ENCODE measurements at regions not wholly inside any gene's neighbourhood (a gene's known extent, or its start where the extent isn't known, plus 50 kb on each side); places are given as distances from the start of the nearest gene placed in this dataset.

DNA sequence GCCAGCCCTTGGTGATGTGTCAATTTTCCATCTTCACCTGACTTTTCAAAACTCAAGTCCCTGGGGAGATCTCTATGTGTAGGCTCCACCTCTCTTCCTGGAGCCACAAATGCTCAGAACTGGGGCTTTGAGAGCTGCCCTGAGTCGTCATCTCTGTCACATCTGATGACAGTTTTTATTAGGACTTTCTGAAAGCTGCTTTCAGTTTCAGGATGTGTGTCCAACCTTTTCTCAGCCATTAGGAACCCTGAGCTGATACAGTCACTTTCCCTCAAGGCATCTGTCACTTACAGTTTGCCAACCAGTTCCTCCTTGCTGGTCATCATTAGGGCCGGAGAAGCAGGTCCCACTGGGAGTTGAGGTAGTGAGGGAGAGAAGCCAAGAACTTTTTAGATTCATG lies 365.9 kb upstream of the CHD6 start:
- TF ChIP-seq, protein P1, sequence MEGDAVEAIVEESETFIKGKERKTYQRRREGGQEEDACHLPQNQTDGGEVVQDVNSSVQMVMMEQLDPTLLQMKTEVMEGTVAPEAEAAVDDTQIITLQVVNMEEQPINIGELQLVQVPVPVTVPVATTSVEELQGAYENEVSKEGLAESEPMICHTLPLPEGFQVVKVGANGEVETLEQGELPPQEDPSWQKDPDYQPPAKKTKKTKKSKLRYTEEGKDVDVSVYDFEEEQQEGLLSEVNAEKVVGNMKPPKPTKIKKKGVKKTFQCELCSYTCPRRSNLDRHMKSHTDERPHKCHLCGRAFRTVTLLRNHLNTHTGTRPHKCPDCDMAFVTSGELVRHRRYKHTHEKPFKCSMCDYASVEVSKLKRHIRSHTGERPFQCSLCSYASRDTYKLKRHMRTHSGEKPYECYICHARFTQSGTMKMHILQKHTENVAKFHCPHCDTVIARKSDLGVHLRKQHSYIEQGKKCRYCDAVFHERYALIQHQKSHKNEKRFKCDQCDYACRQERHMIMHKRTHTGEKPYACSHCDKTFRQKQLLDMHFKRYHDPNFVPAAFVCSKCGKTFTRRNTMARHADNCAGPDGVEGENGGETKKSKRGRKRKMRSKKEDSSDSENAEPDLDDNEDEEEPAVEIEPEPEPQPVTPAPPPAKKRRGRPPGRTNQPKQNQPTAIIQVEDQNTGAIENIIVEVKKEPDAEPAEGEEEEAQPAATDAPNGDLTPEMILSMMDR (IDR thresholded peaks at IDR 0.05; ENCODE audit: low read depth, low read length), result no peak
- H3K4me3 ChIP-seq (ENCODE audit: low read depth, low read length), result no peak overlapping the region
- in situ Hi-C loops (cut with HindIII; ENCODE audit: low sequenced_read_pairs), result no loop called here
- DNase-seq (ENCODE audit: low read depth, low spot score), result no peak

DNA sequence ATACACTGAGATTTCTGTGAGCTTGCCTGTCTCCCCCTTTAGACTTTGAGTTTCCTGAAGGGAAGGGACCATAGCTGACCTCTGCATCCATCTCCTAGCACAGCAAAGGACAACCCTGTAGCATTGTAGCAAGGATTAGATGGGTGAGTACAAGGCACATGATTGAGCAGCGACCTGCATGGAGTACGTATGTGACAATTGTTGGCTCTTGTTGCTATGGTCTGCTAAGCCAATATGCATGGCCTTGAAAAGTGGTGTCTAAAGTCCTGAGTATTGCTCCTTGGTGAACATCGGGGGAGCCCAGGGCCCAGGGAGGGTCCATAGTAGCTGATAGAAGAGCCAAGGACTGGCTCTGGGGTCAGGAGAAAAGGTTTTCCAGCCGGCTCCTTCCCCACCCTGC lies 365.0 kb upstream of the CHD6 start:
- in situ Hi-C loops (cut with HindIII; ENCODE audit: low sequenced_read_pairs), result no loop called here
- DNase-seq (ENCODE audit: low read depth, low spot score), result no peak
- TF ChIP-seq, protein P1 (IDR thresholded peaks at IDR 0.05; ENCODE audit: low read depth, low read length), result no peak
- no peak overlapping the region for H3K4me3 ChIP-seq (ENCODE audit: low read depth, low read length)

DNA sequence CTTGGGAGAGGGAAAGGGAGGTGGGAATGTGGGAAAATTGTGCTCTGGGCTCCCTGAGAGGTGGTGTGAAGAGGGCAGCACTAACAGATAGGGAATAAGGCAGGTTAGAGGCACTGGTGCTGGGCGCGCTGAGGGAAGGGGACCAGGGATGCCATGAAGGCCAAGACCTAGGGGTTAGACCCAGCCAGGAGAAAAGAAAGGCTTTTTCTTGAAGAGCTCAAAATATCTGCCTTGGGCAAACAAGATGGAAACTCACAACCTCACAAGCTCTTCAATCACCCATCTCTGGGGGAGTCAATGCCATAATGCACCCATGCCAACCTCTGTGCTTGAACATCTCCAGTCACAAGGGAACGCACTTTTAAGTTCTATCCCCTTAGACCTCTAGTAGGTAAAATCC lies 363.6 kb upstream of the CHD6 start:
- DNase-seq (ENCODE audit: low read depth, low spot score), result no peak
- H3K4me3 ChIP-seq (ENCODE audit: low read depth, low read length), result no peak overlapping the region
- in situ Hi-C loops (cut with HindIII; ENCODE audit: low sequenced_read_pairs), result no loop called here
- TF ChIP-seq, protein P1 (IDR thresholded peaks at IDR 0.05; ENCODE audit: low read depth, low read length), result no peak

DNA sequence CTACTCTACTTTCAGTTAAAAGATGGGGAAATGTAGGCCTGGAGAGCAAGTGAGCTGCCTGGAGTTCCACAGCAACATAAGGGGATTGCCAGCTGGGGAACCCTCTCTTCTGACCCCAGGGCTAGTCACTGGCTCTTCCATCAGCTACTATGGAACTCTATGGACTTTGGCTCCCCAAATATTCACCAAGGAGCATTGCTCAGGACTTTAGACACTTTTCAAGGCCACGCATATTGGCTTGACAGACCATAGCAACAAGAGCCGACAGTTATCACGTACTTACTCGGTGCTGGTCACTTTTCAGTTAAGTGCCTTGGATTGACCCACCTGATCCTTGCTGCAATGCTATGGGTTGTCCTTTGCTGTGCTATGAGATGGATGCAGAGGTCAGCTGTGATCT lies 360.7 kb upstream of the CHD6 start:
- in situ Hi-C loops (cut with HindIII; ENCODE audit: low sequenced_read_pairs), result no loop called here
- H3K4me3 ChIP-seq (ENCODE audit: low read depth, low read length), result no peak overlapping the region
- no peak for DNase-seq (ENCODE audit: low read depth, low spot score)
- TF ChIP-seq, protein P1 (IDR thresholded peaks at IDR 0.05; ENCODE audit: low read depth, low read length), result no peak

DNA sequence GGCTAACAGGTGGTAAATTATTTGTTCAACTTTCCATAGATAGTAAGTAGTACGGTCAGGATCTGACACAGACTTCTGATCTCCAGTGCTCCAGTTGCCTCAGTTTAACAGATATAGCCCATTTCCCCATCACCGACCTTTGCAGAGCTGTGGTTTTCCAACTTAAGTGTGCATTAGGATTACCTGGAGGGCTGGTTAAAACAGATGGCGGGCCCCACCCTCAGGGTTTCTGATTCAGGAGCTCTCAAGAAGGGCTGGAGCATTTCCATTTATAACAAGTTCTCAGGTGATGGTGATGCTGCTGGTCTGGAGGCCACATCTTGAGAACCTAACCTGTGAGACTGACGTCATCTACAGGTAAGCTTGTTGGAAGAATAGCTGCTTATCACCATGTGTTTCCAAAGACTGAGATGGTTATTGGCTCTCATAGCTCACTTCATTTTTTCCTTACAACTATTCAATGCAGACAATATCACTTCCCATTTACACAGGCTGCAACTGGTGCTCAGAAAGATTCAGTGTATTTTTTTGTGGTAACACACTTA lies 360.1 kb upstream of the CHD6 start:
- TF ChIP-seq, protein P1 (IDR thresholded peaks at IDR 0.05; ENCODE audit: low read depth, low read length), result no peak
- in situ Hi-C loops (cut with HindIII; ENCODE audit: low sequenced_read_pairs), result no loop called here
- no peak overlapping the region for H3K4me3 ChIP-seq (ENCODE audit: low read depth, low read length)
- no peak for DNase-seq (ENCODE audit: low read depth, low spot score)

DNA sequence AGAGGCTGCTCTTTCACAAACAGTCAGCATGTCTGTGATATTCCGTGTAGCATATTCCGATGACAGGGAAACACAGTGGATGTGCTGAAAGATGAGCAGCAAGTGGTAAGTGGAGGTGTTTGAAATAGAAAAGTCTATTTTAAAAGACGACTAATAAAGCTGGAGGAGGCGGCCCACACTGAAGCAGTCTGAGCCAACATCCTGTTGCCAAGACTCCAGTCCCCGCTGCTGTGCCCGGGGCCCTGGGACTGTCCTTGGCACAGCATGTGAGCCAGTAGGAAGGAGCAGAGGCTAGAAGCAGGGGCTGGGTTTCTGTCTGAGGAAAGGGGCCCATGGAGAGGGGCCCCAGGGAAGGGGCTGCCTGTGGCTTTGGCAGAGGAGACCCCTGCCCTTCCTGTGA lies 351.5 kb upstream of the CHD6 start:
- no peak overlapping the region for H3K4me3 ChIP-seq (ENCODE audit: low read depth, low read length)
- DNase-seq (ENCODE audit: low read depth, low spot score), result no peak
- in situ Hi-C loops (cut with HindIII; ENCODE audit: low sequenced_read_pairs), result no loop called here
- TF ChIP-seq, protein P1 (IDR thresholded peaks at IDR 0.05; ENCODE audit: low read depth, low read length), result no peak

DNA sequence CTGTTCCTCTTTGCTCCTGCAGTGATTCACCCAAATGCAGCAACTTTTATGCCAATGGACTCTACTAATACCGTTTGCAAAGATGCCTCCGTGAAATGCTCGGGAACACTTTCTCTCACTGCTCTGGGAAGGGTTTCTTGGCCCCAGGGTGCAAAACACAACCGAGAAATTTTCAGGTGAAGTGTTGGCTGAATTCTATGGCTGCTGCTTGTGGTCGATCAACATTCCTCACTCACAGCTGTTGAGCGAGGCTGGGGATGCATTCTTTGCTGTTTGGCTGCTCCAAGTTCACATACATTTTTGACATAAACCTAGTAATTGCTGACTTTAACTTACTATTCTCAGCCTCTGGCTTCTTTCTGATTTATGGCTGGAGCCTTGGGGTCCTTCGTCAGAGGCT lies 342.0 kb upstream of the CHD6 start:
- no peak overlapping the region for H3K4me3 ChIP-seq (ENCODE audit: low read depth, low read length)
- in situ Hi-C loops (cut with HindIII; ENCODE audit: low sequenced_read_pairs), result no loop called here
- TF ChIP-seq, protein P1 (IDR thresholded peaks at IDR 0.05; ENCODE audit: low read depth, low read length), result no peak
- no peak for DNase-seq (ENCODE audit: low read depth, low spot score)
